Esophagus muscularis mucosa (tissue), 3 donors: ENCODE measurements at regions not wholly inside any gene's neighbourhood (a gene's known extent, or its start where the extent isn't known, plus 50 kb on each side); places are given as distances from the start of the nearest gene placed in this dataset.

Experiments
- CTCF ChIP-seq, 3 experiments: fragments of 200-600 bp in 2 of 3; fragments of 450-650 bp in 1 of 3; sonication (generic) in 2 of 3; IDR thresholded peaks; one replicate each; pipeline ENCODE4 v1.5.1; 2017 to 2019; ENCODE audit warnings: antibody characterized with exemption in 3 of 3, mild to moderate bottlenecking in 2 of 3, moderate library complexity in 1 of 3
- POLR2A ChIP-seq: fragments of 450-650 bp; IDR thresholded peaks from one replicate; pipeline ENCODE4 v1.6.1; 2017; ENCODE audit warnings: antibody characterized with exemption, moderate library complexity, mild to moderate bottlenecking, low read depth
- POLR2AphosphoS5 ChIP-seq, 2 donors: sonication (generic); formaldehyde crosslinking; IDR thresholded peaks; one replicate each; pipeline ENCODE4 v1.6.1; 2017; ENCODE audit warnings: antibody characterized with exemption in 2 of 2

DNA sequence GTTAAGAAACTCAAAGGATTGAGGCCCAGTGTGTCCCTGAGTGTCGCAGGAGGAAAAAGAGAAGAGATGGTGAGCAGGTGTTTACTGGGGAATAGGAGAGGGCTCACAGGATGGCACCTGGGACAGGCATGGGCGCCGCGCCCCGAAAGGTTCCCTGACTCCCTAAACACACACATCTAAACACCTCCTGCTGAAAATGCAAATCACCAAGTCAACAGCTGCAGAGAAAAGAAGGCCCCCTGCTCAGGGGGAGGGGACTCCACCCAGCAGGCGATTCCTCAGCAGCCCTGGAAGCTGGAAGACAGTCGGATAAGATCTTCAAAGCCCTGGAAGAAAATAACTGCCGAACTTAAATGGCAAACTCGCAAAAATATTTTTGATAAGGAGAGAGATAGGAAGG is 377.2 kb downstream of the BRD1 start:
- TF ChIP-seq POLR2AphosphoS5 (IDR thresholded peaks at IDR 0.05) = no peak
- no peak for TF ChIP-seq CTCF (IDR thresholded peaks at IDR 0.05)
- TF ChIP-seq POLR2A = no peak
